Fibroblast of peridontal ligament (primary cell): ENCODE measurements at regions not wholly inside any gene's neighbourhood (a gene's known extent, or its start where the extent isn't known, plus 50 kb on each side); places are given as distances from the start of the nearest gene placed in this dataset.
"Not testable (repeated sequence)": the region's sequence is repeated elsewhere in the genome, so short reads cannot be mapped to it uniquely, and the experiment has no call there.

Experiments used
- DNase-seq: peaks from one replicate; pipeline ENCODE4 v3.0.0-alpha.2; 2010; ENCODE audit errors: extremely low read depth

DNA sequence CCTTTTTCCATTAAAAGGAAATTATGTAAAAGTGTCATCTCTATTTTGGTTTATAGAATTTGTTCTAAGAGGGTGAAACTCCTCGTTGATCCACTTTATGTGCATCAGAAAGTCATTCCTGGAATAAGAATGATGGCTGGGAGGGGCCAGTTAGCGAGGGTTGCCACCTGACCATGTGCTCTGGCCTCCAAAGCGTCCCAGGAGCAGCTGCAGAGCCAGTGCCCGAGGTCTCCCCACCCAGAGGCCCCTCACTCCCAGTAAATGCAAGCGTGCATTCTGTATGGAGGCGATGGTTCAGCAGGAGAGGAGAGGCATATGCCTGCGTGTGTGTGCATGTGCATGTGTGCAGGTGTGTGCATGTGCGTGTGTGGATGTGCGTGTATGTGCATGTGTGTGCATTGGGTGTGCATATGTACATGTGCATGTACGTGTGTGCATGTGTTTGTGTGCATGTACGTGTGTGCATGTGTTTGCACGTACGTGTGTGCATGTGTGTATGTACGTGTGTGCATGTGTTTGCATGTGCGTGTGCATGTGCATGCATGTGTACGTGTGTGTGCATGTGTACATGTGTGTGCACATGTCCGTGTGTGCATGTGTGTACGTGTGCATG lies 345.8 kb downstream of the TEX29 start:
- no peak for DNase-seq

- no peak for DNase-seq
Measured at GRCh38 chr13:111667757-111668156, 347.3 kb downstream of the TEX29 start.

DNA sequence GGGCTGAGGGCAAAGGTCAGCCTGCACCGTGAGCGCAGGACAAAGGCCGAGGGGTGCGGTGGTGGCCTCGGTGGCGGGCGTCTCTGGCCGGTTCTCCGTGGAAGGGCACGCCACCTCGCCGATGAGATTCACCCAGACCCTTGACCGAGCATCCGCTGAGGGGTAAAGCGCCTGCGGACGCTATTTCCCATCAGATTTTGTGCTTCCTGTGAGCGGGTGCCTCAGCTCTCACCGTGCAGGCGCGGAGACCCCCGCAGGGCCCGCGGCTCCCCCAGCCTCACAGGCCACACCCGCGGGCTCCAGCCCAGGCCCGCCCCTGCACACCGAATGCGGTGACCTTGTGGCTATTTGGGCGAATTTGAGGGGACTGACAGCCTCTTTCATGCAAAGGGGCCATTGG lies 348.0 kb downstream of the TEX29 start:
- DNase-seq, result no peak

- DNase-seq, result not testable (repeated sequence)
Measured at GRCh38 chr13:111672198-111672597, 351.8 kb downstream of the TEX29 start.

- not testable (repeated sequence) for DNase-seq
Measured at GRCh38 chr13:111678120-111678882, 357.9 kb downstream of the TEX29 start.

DNA sequence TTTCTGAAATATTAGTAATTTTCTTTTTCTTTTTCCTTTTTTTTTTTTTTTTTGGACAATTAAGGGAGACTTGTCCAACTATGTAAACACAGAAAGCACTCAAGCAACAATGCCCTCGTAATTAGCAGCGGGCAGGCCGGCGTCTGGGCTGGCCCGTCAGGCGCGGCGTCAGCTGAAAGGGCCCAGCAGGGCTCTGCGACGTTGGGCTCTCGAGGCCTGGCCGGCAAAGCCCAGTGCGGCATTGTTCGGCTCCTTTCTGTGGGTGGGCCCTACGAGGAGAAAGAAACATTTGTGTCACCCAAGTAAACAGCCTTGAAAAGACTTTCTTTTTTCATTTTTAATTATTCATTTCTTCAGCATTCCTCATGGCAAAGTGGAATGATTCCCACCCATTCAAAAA lies 359.2 kb downstream of the TEX29 start:
- DNase-seq, result not testable (repeated sequence)

- not testable (repeated sequence) for DNase-seq
Measured at GRCh38 chr13:111680100-111680499, 359.7 kb downstream of the TEX29 start.

DNA sequence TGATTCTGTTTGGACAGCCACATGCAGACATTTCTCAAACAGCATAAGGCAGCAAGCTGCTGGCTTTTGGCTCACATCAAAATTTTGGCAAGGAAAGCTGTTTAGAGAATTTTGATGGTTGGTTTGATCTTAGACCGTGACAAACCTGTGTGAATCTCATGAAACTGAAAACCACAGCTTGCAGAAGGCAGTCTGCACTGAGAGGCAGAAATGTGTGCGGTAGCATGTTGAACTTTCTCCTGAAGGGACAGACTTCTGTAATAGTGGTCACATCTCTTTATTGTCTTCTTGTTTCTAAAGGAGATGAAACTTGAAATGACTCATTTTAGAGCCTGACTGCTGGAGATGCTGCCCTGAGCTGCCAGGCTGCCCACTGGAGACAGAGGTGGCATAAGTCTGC lies 371.6 kb downstream of the TEX29 start:
- DNase-seq, result not testable (repeated sequence)

GRCh38 chr13:111696121-111696520 lies 370.8 kb upstream of the SOX1 start:
- DNase-seq, result not testable (repeated sequence)

GRCh38 chr13:111702059-111702458 lies 364.9 kb upstream of the SOX1 start:
- DNase-seq, result not testable (repeated sequence)
